ENCODE measurements at regions not wholly inside any gene's neighbourhood (a gene's known extent, or its start where the extent isn't known, plus 50 kb on each side); places are given as distances from the start of the nearest gene placed in this dataset.

DNA sequence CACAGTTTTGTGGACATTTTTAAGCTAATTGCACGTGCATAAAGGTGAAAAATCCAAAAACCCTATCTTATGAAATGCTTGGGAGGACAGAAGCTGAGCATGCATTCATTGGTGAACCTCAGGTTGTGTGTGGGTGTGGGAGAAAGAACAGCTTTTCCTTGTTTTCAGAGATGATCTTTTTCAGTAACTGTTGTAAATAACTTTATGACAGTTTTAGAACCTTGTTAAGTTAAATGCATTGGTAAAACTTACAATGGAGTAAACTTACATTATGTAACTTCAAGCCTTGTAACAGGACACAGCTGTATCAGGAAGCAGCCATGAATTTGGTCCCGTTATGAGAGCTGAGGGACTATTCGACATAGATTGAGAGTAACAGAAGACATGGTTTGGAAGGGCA is 587.4 kb downstream of the GALC start:
- BruUV-seq (replicated peaks), result no TSS peak
- no peaks in the 10 kb centered on the region for H3K9me3 ChIP-seq (ENCODE audit: control insufficient read depth, insufficient read depth, low read depth, low read length)
- no peak for ATAC-seq
- DNase-seq (ENCODE audit: low read depth, low spot score), result no peak
- no peak overlapping the region for H3K4me3 ChIP-seq (ENCODE audit: low read depth in 2 of 2, low read length in 2 of 2)
- intact Hi-C loops (cut with micrococcal nuclease; ENCODE audit: unreplicated experiment) (no loop called here), in situ Hi-C loops (cut with HindIII; ENCODE audit: low pct_unique_long_range_greater_than_20kb, low sequenced_read_pairs) (no loop called here)
- no peak for TF ChIP-seq REST (IDR thresholded peaks at IDR 0.05; ENCODE audit: insufficient read depth in 1 of 2, low read depth in 2 of 2, low read length in 1 of 2)
- TF ChIP-seq SIN3A (IDR thresholded peaks at IDR 0.05; ENCODE audit: borderline replicate concordance, insufficient read depth, low read depth, low read length), result no peak
- TF ChIP-seq CTCF (IDR thresholded peaks at IDR 0.05), result no peak
- no peak for TF ChIP-seq TCF7L2 (IDR thresholded peaks at IDR 0.05; ENCODE audit: low read depth, low read length)
- TF ChIP-seq POLR2AphosphoS5 (IDR thresholded peaks at IDR 0.05; ENCODE audit: low read depth, low read length), result no peak
- H3K27ac ChIP-seq (ENCODE audit: low read length), result no peak overlapping the region
- ChIA-PET CTCF (no interaction called here), POLR2A (no interaction called here)
- H3K4me1 ChIP-seq (ENCODE audit: control insufficient read depth, insufficient read depth, low read length), result no peaks in the 10 kb centered on the region
- no peaks in the 10 kb centered on the region for H3K27me3 ChIP-seq (ENCODE audit: control insufficient read depth, insufficient read depth, low read length)
- no peaks in the 10 kb centered on the region for H3K36me3 ChIP-seq (ENCODE audit: control insufficient read depth, insufficient read depth, low read length)

DNA sequence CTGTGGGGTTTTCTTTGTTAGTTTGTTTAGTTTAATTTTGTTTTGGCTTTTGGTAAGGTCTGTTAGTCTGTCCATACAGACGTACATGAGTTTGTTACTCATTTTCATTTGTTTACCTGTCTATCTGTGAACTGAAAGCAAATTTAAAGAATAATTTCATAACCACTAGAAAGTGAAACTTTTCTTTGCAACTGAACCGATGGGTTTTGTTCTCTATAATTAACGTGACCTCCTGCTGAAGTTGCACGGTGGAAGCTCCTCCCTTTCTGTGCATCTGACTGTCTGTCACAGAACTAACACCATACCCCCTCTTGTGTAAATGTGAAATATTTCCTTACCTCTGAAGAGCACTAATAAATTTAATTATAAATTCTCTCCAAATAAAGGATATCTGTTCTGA is 595.5 kb downstream of the GALC start:
- ATAC-seq, result no peak
- ChIA-PET CTCF (no interaction called here), POLR2A (no interaction called here)
- BruUV-seq (replicated peaks), result no TSS peak
- TF ChIP-seq SIN3A (IDR thresholded peaks at IDR 0.05; ENCODE audit: borderline replicate concordance, insufficient read depth, low read depth, low read length) (no peak), POLR2AphosphoS5 (IDR thresholded peaks at IDR 0.05; ENCODE audit: low read depth, low read length) (no peak), REST (IDR thresholded peaks at IDR 0.05; ENCODE audit: insufficient read depth in 1 of 2, low read depth in 2 of 2, low read length in 1 of 2) (no peak), CTCF (IDR thresholded peaks at IDR 0.05) (no peak), TCF7L2 (IDR thresholded peaks at IDR 0.05; ENCODE audit: low read depth, low read length) (no peak)
- no peak for DNase-seq (ENCODE audit: low read depth, low spot score)
- Histone ChIP-seq H3K4me1 (ENCODE audit: control insufficient read depth, insufficient read depth, low read length) (no peaks in the 10 kb centered on the region), H3K27me3 (ENCODE audit: control insufficient read depth, insufficient read depth, low read length) (no peaks in the 10 kb centered on the region), H3K36me3 (ENCODE audit: control insufficient read depth, insufficient read depth, low read length) (no peaks in the 10 kb centered on the region), H3K4me3 (ENCODE audit: low read depth in 2 of 2, low read length in 2 of 2) (no peak overlapping the region), H3K27ac (ENCODE audit: low read length) (no peak overlapping the region), H3K9me3 (ENCODE audit: control insufficient read depth, insufficient read depth, low read depth, low read length) (no peaks in the 10 kb centered on the region)
- in situ Hi-C loops (cut with HindIII; ENCODE audit: low pct_unique_long_range_greater_than_20kb, low sequenced_read_pairs) (no loop called here), intact Hi-C loops (cut with micrococcal nuclease; ENCODE audit: unreplicated experiment) (no loop called here)

Measured in Panc1 (cell line).